ENCODE measurements at regions not wholly inside any gene's neighbourhood (a gene's known extent, or its start where the extent isn't known, plus 50 kb on each side); places are given as distances from the start of the nearest gene placed in this dataset.

DNA sequence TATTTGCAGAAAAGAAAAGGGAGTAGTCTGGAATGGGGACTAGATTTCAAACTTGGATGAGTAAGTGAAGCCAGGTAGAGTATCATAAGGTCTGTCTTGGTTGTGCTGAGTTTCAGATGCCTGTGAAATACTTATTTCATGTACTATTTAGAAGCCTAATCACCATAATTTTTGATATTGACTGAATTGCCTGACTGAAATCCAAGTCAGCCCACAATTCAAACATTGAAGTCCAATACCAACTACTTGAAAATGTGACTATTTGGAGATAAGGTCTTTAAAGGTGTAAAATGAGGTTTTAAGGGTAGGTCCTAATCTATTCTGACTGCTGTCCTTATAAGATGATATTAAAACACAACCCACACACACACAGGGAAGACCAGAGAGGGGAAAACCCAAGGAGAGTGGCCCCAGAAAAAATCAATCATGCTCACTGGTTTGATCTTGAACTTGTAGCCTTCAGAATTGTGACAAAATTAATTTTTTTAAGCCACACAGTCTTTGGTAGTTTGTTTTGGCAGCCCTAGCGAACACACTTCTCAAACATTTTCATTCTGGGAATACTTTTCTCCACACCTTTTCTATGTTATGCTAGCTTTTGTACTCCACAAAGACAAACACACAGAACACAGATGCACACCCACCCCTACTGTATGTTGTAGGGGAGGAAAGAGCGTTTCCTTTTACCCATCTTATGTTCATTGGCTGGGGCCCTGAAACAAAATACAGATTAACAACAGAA is 126.3 kb downstream of the HFE start:
- H3K27me3 Mint-ChIP-seq = no peaks in the 10 kb centered on the region
- H3K4me1 Mint-ChIP-seq (ENCODE audit: low read depth) = peaks cover 2% of the 10 kb centered on the region
- H3K9me3 Mint-ChIP-seq (ENCODE audit: low read depth) = no peaks in the 10 kb centered on the region
- H3K36me3 Mint-ChIP-seq = no peaks in the 10 kb centered on the region
- no peak overlapping the region for H3K27ac Mint-ChIP-seq
- peak overlapping the region; percentile 3 for H3K4me3 Mint-ChIP-seq

- H3K27ac Mint-ChIP-seq = no peak overlapping the region
- H3K9me3 Mint-ChIP-seq (ENCODE audit: low read depth) = no peaks in the 10 kb centered on the region
- peaks cover 2% of the 10 kb centered on the region for H3K4me1 Mint-ChIP-seq (ENCODE audit: low read depth)
- H3K36me3 Mint-ChIP-seq = no peaks in the 10 kb centered on the region
- H3K4me3 Mint-ChIP-seq = peak overlapping the region; percentile 30
- no peaks in the 10 kb centered on the region for H3K27me3 Mint-ChIP-seq
Observed at GRCh38 chr6:26214803-26215584, 127.8 kb downstream of the HFE start.

- Mint-ChIP-seq H3K27me3 (no peaks in the 10 kb centered on the region), H3K27ac (no peak overlapping the region), H3K4me3 (no peak overlapping the region), H3K4me1 (ENCODE audit: low read depth) (peaks cover 2% of the 10 kb centered on the region), H3K36me3 (no peaks in the 10 kb centered on the region), H3K9me3 (ENCODE audit: low read depth) (no peaks in the 10 kb centered on the region)
Observed at GRCh38 chr6:26215585-26216358, 128.5 kb downstream of the HFE start.

- Mint-ChIP-seq H3K4me3 (no peak overlapping the region), H3K27me3 (no peaks in the 10 kb centered on the region), H3K9me3 (ENCODE audit: low read depth) (no peaks in the 10 kb centered on the region), H3K27ac (no peak overlapping the region), H3K36me3 (no peaks in the 10 kb centered on the region), H3K4me1 (ENCODE audit: low read depth) (peaks cover 2% of the 10 kb centered on the region)
Observed at GRCh38 chr6:26216359-26216885, 129.2 kb downstream of the HFE start.

- Mint-ChIP-seq H3K4me3 (no peak overlapping the region), H3K27me3 (no peaks in the 10 kb centered on the region), H3K27ac (no peak overlapping the region), H3K4me1 (ENCODE audit: low read depth) (peaks cover 2% of the 10 kb centered on the region), H3K9me3 (ENCODE audit: low read depth) (no peaks in the 10 kb centered on the region), H3K36me3 (no peaks in the 10 kb centered on the region)
Observed at GRCh38 chr6:26216886-26217713, 129.9 kb downstream of the HFE start.

DNA sequence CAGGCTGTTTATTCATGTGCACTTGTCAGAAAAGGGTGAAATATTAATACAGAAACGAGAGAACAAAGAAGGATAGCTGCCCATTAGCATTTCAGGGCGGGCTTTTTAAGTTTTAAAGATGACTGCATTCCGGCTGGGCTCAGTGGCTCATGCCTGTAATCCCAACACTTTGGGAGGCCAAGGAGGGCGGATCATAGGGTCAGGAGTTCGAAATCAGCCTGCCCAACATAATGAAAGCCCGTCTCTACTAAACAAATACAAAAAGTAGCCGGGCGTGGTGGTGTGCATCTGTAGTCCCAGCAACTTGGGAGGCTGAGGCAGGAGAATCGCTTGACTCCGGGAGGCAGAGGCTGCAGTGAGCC is 130.5 kb downstream of the HFE start:
- Mint-ChIP-seq H3K36me3 (no peaks in the 10 kb centered on the region), H3K4me1 (ENCODE audit: low read depth) (peaks cover 4% of the 10 kb centered on the region), H3K4me3 (no peak overlapping the region), H3K27ac (no peak overlapping the region), H3K27me3 (no peaks in the 10 kb centered on the region), H3K9me3 (ENCODE audit: low read depth) (no peaks in the 10 kb centered on the region)

- Mint-ChIP-seq H3K27ac (no peak overlapping the region), H3K36me3 (no peaks in the 10 kb centered on the region), H3K4me1 (ENCODE audit: low read depth) (peaks cover 7% of the 10 kb centered on the region), H3K4me3 (no peak overlapping the region), H3K9me3 (ENCODE audit: low read depth) (no peaks in the 10 kb centered on the region), H3K27me3 (no peaks in the 10 kb centered on the region)
Observed at GRCh38 chr6:26218824-26219223, 131.6 kb downstream of the HFE start.

- Mint-ChIP-seq H3K9me3 (ENCODE audit: low read depth) (no peaks in the 10 kb centered on the region), H3K27ac (peak overlapping the region; percentile 13), H3K36me3 (no peaks in the 10 kb centered on the region), H3K4me3 (no peak overlapping the region), H3K27me3 (no peaks in the 10 kb centered on the region), H3K4me1 (ENCODE audit: low read depth) (peaks cover 5% of the 10 kb centered on the region)
Observed at GRCh38 chr6:26220145-26220970, 133.1 kb downstream of the HFE start.

DNA sequence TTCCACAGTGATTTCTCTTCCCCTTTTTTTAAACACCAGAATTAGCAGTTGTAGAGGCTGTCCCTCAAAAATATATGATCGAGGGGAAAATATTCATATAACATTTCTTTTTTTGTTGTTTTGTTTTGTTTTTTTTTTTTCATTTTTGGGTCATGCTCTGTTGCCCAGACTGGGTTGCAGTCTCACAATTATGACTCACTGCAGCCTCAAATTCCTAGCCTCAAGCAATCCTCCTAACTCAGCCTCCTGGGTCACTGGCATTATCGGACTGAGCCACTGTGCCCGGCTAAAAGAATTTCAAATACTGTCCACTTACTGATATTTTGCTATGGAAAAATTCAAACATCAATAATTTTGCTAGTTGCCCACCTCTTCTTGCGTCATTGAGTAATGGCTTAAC is 134.0 kb downstream of the HFE start:
- Mint-ChIP-seq H3K36me3 (no peaks in the 10 kb centered on the region), H3K9me3 (ENCODE audit: low read depth) (no peaks in the 10 kb centered on the region), H3K27me3 (no peaks in the 10 kb centered on the region), H3K27ac (no peak overlapping the region), H3K4me1 (ENCODE audit: low read depth) (peaks cover 5% of the 10 kb centered on the region), H3K4me3 (no peak overlapping the region)

GRCh38 chr6:26222571-26222970 is 135.3 kb downstream of the HFE start:
- H3K27ac Mint-ChIP-seq = no peak overlapping the region
- no peak overlapping the region for H3K4me3 Mint-ChIP-seq
- H3K36me3 Mint-ChIP-seq = no peaks in the 10 kb centered on the region
- no peaks in the 10 kb centered on the region for H3K9me3 Mint-ChIP-seq (ENCODE audit: low read depth)
- no peaks in the 10 kb centered on the region for H3K27me3 Mint-ChIP-seq
- peaks cover 8% of the 10 kb centered on the region for H3K4me1 Mint-ChIP-seq (ENCODE audit: low read depth)

- Mint-ChIP-seq H3K4me1 (ENCODE audit: low read depth) (peaks cover 8% of the 10 kb centered on the region), H3K9me3 (ENCODE audit: low read depth) (no peaks in the 10 kb centered on the region), H3K27ac (no peak overlapping the region), H3K4me3 (no peak overlapping the region), H3K27me3 (no peaks in the 10 kb centered on the region), H3K36me3 (no peaks in the 10 kb centered on the region)
Observed at GRCh38 chr6:26223228-26223627, 136.0 kb downstream of the HFE start.

DNA sequence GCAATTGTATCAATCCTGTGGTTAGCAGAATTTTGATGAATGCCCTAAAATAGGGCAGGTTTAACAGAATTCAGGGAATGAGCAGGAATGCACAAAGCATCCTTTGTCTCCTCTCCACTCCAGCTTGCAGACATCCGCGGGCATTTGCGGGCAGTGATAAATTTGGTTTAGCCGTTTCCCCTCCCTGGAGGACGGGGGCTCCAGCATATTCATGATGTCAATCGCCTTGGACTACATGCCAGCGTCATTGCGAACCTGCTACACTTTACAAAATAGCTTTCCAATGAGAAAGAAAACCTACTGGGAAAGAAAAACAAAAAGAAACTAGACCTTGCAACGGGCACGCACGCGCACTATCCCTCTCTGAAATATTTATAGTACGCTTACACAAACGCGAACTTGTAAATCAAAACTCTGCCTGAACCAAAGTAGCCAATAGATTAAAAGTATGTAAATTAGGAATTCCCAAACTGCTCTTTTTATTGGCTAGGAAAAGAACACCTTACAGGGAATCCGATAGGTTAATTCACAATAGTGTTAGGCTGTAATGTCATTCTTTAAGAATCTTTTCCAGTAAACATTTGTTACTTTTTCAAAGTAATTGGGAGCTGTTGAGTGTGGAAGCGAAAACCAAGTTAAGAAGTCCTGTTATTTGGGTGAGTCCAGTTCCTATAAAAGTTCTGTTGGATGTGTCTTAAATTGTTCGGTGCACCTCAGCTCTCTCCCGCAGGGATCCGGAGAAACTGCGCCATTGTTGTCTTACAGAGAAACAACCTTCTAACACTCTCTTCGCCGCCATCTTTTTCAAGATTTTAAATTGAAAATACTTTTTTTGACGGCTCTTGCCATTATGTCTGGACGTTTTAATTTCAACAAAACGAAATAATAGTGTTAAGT is 136.7 kb downstream of the HFE start:
- no peaks in the 10 kb centered on the region for H3K27me3 Mint-ChIP-seq
- no peaks in the 10 kb centered on the region for H3K36me3 Mint-ChIP-seq
- H3K4me1 Mint-ChIP-seq (ENCODE audit: low read depth) = peaks cover 8% of the 10 kb centered on the region
- H3K27ac Mint-ChIP-seq = no peak overlapping the region
- H3K4me3 Mint-ChIP-seq = no peak overlapping the region
- no peaks in the 10 kb centered on the region for H3K9me3 Mint-ChIP-seq (ENCODE audit: low read depth)

- no peaks in the 10 kb centered on the region for H3K9me3 Mint-ChIP-seq (ENCODE audit: low read depth)
Observed at GRCh38 chr6:26224547-26224912, 137.3 kb downstream of the HFE start.

More at GRCh38 chr6:26224547-26224912, 137.3 kb downstream of the HFE start:
- no peak overlapping the region for H3K4me3 Mint-ChIP-seq
- H3K36me3 Mint-ChIP-seq = no peaks in the 10 kb centered on the region
- H3K27ac Mint-ChIP-seq = no peak overlapping the region
- H3K27me3 Mint-ChIP-seq = no peaks in the 10 kb centered on the region
- H3K4me1 Mint-ChIP-seq (ENCODE audit: low read depth) = peaks cover 11% of the 10 kb centered on the region

Measured in activated naive CD8-positive, alpha-beta T cell (primary cell).